Liver (tissue), 7 donors: ENCODE measurements at regions not wholly inside any gene's neighbourhood (a gene's known extent, or its start where the extent isn't known, plus 50 kb on each side); places are given as distances from the start of the nearest gene placed in this dataset.
A peak's percentile ranks its signal among the peaks of the same experiment; 100 is the strongest.
"Not testable (repeated sequence)": the region's sequence is repeated elsewhere in the genome, so short reads cannot be mapped to it uniquely, and the experiment has no call there.

Experiments
- DNase-seq: peaks from one replicate; pipeline ENCODE4 v3.0.0-alpha.2; 2017; ENCODE audit warnings: low spot score
- H3K27ac ChIP-seq, 2 donors: one replicate each; pipeline ENCODE4 v1.7.0; 2013; ENCODE audit warnings: inconsistent platforms in 2 of 2, low read length in 2 of 2, control low read depth in 1 of 2, low read depth in 1 of 2, mild to moderate bottlenecking in 1 of 2
- H3K27me3 ChIP-seq, 4 donors: one replicate each; pipeline versions ENCODE4 v1.6.1 to v1.7.0; 2013; ENCODE audit warnings: low read length in 3 of 4, inconsistent platforms in 1 of 4, mild to moderate bottlenecking in 1 of 4, moderate library complexity in 1 of 4; ENCODE audit not compliant: control insufficient read depth in 4 of 4, insufficient read depth in 4 of 4
- H3K36me3 ChIP-seq, 4 donors: one replicate each; pipeline versions ENCODE4 v1.6.1 to v1.7.0; 2013; ENCODE audit warnings: low read length in 3 of 4, mild to moderate bottlenecking in 3 of 4, low read depth in 1 of 4, moderate library complexity in 1 of 4; ENCODE audit not compliant: control insufficient read depth in 4 of 4, insufficient read depth in 3 of 4
- H3K4me1 ChIP-seq, 4 donors: one replicate each; pipeline versions ENCODE4 v1.6.1 to v1.7.0; 2013; ENCODE audit warnings: low read length in 3 of 4, mild to moderate bottlenecking in 3 of 4, moderate library complexity in 1 of 4; ENCODE audit not compliant: control insufficient read depth in 4 of 4, insufficient read depth in 4 of 4
- H3K4me3 ChIP-seq, 3 donors: one replicate each; pipeline versions ENCODE4 v1.6.1 to v1.7.0; 2013; ENCODE audit warnings: low read length in 3 of 3, control low read depth in 1 of 3, low read depth in 1 of 3, mild to moderate bottlenecking in 1 of 3
- H3K9ac ChIP-seq, 2 donors: one replicate each; pipeline ENCODE4 v1.7.0; 2013; ENCODE audit warnings: low read length in 2 of 2, mild to moderate bottlenecking in 2 of 2, moderate library complexity in 2 of 2, control low read depth in 1 of 2, low read depth in 1 of 2
- H3K9me3 ChIP-seq, 4 donors: one replicate each; pipeline versions ENCODE4 v1.6.1 to v1.7.0; 2013; ENCODE audit warnings: low read length in 3 of 4; ENCODE audit not compliant: control insufficient read depth in 4 of 4
- RAD21 ChIP-seq, 2 donors: IDR thresholded peaks; 2 replicates each; pipeline ENCODE4 v1.6.1; 2016; ENCODE audit warnings: antibody characterized with exemption in 2 of 2, mild to moderate bottlenecking in 2 of 2
- WGBS: extraction: QIAGEN DNeasy Blood & Tissue Kit; methylation state at CpG from one replicate; pipeline ENCODE4 v1.1.7; 2013; 5-methylcytosine and 5-hydroxymethylcytosine counted together
- donor health status: healthy.
- donor health status: healthy.
- donor health status: healthy.
- donor health status: healthy.

DNA sequence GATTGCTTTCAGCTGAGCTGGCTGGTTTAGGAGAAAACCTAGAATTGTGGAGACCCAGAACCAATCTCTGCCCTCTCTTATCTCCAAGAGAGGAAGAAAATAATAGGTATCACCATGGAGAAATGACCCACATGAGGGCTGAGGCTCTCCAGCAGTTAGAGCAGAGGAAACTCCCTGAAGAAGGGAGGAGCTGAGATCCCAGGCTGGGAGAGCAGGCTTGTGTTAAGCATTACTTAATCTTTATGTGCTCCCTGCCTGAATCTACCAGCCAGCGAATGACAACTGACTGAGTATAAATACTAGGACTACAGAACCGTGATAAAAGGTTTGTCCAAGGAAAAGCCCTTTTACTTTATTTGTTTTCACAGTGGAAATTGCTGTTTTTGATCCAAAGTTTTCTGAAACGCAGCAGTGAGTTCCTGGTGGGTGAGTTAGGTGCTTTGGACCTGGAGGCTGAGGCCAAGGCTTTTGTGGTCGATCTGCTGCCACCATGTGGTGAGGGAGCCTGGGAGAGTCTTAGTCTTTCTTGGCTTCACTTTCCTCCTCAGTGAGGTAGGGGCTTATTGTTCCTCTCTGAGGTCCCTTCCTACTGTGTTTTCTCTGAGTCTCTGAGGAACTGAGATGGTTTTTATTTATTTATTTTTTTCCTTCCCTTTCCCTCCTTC, 219.5 kb upstream of the NOTCH2NLA start:
- not testable (repeated sequence) for H3K4me3 ChIP-seq, H3K27ac ChIP-seq, H3K36me3 ChIP-seq, H3K4me1 ChIP-seq, DNase-seq, H3K27me3 ChIP-seq, H3K9ac ChIP-seq, H3K9me3 ChIP-seq
- TF ChIP-seq RAD21 (IDR thresholded peaks at IDR 0.05) = peak in 1 of 2 donors; percentile 45
- whole genome bisulfite sequencing = 28% methylated on average over 3 of the region's 4 CpGs

DNA sequence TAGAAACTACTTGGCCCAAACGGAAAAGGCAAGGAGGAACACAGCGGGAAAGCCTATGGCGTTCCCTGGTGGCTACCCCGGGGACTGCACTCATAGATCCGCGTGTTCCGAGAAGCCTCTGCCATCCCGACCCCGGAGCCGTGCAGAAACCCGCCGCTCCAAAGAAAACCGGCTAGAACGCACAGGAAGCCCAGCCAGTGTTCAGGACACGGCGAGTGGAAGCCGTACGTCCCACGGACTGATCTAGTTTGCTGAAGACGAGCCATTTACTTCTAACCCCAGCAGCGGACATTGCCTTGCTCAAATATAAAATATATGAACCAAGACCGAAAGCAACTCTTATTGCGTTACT, 215.0 kb upstream of the NOTCH2NLA start:
- 2% methylated on average over 18 of the region's 23 CpGs for WGBS
- not testable (repeated sequence) for H3K9me3 ChIP-seq, H3K9ac ChIP-seq, H3K27me3 ChIP-seq, H3K4me1 ChIP-seq, H3K27ac ChIP-seq, H3K36me3 ChIP-seq
- DNase-seq = peak; percentile 36
- peak overlapping the region in 1 of 3 donors; percentile 14 for H3K4me3 ChIP-seq

DNA sequence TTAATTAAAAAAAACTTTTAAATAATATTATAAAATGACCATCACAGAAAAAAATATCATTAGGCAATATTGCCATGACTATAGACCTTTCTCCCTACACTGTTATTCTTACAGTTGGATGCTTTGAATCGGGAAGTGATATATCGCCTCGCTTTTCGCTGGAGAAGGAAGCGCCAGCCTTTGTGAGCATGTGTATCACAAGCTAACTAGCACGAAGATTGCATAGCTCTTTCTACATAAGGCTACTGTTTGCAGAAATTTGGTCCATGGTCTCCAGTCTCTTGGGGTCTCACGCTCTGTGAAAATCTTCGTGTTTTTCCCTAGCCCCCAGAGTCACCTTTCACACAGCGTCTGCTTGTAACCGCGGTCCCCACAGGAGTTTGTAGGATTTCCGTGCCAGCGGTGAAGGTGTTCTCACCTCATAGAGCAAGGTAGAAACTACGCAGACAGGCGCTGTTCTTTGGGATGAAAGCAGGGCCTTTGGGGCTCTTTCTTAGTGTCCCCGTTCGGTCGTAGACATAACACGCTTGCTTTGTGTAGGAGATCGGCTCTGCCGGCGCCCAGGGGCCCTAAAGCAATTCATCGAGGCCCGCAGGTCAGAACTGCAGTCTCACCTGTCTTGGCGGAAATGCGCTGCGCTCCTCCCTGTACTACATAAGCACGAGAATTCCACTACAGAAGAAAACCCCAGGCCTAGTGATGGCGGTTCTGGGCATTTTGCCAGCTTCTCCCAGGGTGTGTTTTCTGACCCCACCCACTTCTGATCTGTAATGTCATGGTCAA, 214.5 kb upstream of the NOTCH2NLA start:
- H3K36me3 ChIP-seq, H3K27ac ChIP-seq, H3K4me3 ChIP-seq, H3K4me1 ChIP-seq, H3K27me3 ChIP-seq, H3K9ac ChIP-seq, DNase-seq, H3K9me3 ChIP-seq: not testable (repeated sequence)
- 71% methylated on average over 15 of the region's 29 CpGs for WGBS

DNA sequence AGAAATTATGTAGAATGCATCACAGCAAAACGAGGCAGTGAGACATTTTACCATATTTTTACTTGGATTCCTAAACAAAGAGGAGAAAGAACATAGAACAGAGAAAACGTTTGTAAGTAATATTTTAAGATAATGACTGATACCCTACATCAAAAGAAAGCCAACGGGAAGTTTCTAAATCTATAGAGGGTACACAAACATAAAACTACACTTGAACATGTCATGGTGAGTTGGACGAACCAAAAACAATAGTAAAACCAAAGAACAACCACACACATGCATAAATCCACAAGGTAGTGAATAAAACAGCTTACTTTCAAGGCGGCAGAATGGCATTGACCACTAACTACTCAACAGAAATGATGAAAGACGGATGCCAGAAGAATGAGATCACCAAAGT, 209.7 kb upstream of the NOTCH2NLA start:
- not testable (repeated sequence) for H3K9ac ChIP-seq, DNase-seq, H3K36me3 ChIP-seq, H3K4me3 ChIP-seq, H3K27me3 ChIP-seq, H3K9me3 ChIP-seq, H3K27ac ChIP-seq, H3K4me1 ChIP-seq
- WGBS = 55% methylated on average over 3 of the region's 6 CpGs

DNA sequence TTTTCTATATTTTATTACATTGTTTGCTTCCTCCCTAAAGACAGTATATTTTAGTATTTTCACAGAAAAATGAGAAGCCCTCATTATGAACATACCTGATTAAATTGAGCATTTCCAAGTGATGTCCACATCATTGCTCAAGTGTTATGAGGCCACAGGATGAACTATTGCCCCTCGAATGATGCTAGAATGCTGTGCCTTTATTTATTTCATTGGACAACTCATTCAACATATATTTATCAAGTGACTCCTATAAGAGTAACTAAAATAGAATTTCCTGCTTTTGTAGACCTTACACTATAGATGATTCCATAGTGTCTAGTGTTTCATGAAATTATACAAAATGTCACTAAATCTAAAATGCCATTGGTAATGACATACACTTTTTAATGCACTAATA, 187.8 kb upstream of the NOTCH2NLA start:
- H3K9me3 ChIP-seq, H3K4me1 ChIP-seq, DNase-seq, H3K36me3 ChIP-seq, H3K27me3 ChIP-seq, H3K27ac ChIP-seq, H3K9ac ChIP-seq, H3K4me3 ChIP-seq: not testable (repeated sequence)
- WGBS = 91% methylated on average over 1 of the region's 1 CpG

DNA sequence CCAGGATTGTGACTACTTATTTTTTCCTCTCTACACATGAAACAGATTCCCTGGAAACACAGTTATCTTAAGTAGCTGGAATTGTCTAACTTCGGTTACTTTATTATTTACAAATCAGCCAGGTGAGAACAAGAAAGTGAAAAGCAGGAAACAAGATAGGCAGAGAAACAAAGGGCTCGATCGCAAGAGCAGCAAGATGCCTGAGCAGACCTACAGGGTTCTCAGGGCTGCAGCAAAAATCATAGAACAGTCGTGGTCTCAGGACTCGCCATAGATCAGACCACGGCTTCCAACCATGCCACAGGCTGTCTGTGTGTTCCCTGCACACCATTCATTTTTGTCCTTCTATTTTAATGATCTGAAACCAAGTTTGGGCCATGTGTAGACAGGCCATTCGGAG, 186.2 kb upstream of the NOTCH2NLA start:
- not testable (repeated sequence) for H3K27ac ChIP-seq, H3K36me3 ChIP-seq, H3K9me3 ChIP-seq, H3K27me3 ChIP-seq, DNase-seq, H3K4me1 ChIP-seq, H3K4me3 ChIP-seq, H3K9ac ChIP-seq
- 88% methylated on average over 5 of the region's 7 CpGs for WGBS

DNA sequence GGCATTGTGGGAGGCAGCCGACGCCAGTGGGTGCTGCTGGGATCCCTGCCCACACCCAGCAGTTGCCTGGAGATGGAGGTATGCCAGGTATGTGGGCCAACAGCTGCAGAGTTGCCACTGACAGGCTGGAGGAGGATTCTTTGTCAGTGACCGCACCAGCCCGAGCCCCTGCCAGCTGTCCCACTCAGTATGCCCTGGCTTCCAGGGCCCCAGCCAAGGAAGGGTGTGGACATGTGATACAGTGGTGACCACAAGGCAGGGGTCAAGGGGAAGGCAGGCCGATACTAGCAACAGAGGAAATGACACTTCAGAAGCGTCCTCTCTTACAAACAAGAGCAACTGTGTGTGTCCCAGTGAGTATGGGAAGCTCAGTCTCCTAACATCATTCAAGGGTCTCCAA, 185.1 kb upstream of the NOTCH2NLA start:
- H3K9ac ChIP-seq, H3K36me3 ChIP-seq, H3K9me3 ChIP-seq, H3K4me1 ChIP-seq, DNase-seq, H3K27ac ChIP-seq, H3K4me3 ChIP-seq, H3K27me3 ChIP-seq: not testable (repeated sequence)
- WGBS = 12% methylated on average over 4 of the region's 6 CpGs

DNA sequence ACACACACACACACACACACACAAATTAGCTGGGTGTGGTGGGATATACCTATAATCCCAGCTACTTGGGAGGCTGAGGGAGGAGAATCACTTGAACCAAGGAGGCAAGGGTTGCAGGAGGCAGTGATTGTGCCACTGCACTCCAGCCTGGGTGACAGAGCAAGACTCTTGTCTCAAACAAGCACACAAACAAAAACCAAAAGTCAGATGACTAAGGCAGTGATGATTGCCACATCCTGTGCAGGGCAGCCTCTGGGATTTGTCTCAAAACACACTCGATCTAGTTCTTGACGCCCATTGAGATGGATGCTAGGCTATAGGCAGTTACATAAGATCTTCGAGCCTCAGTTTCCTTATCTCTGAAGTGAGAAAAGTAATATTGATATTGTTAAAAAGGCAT, 183.1 kb upstream of the NOTCH2NLA start:
- H3K27ac ChIP-seq, DNase-seq, H3K4me3 ChIP-seq, H3K9me3 ChIP-seq, H3K9ac ChIP-seq, H3K36me3 ChIP-seq, H3K27me3 ChIP-seq, H3K4me1 ChIP-seq: not testable (repeated sequence)
- WGBS = 14% methylated on average over 1 of the region's 3 CpGs
